ENCODE measurements at regions not wholly inside any gene's neighbourhood (a gene's known extent, or its start where the extent isn't known, plus 50 kb on each side); places are given as distances from the start of the nearest gene placed in this dataset.
A peak's percentile ranks its signal among the peaks of the same experiment; 100 is the strongest.

GRCh38 chr2:149768320-149768799 lies 180.8 kb upstream of the MMADHC start:
- CTCF ChIA-PET = no interaction called here
- intact Hi-C loops (cut with micrococcal nuclease; ENCODE audit: unreplicated experiment) (loop anchor here (5.0 kb wide), 1 partner anchor 171 kb away; no protein-coding TSS in a partner anchor), in situ Hi-C loops (cut with HindIII; ENCODE audit: low pct_unique_long_range_greater_than_20kb, low sequenced_read_pairs) (no loop called here)
- H3K27me3 ChIP-seq (ENCODE audit: control insufficient read depth, insufficient read depth, low read length) = no peaks in the 10 kb centered on the region
- DNase-seq (ENCODE audit: low read depth, low spot score) = no peak
- POLR2A ChIA-PET = no interaction called here
- H3K4me1 ChIP-seq (ENCODE audit: control insufficient read depth, insufficient read depth, low read length) = peaks cover 25% of the 10 kb centered on the region
- H3K9me3 ChIP-seq (ENCODE audit: control insufficient read depth, insufficient read depth, low read depth, low read length) = no peaks in the 10 kb centered on the region
- ATAC-seq = peak; percentile 87
- no TSS peak for BruUV-seq (replicated peaks)
- peak overlapping the region; percentile 88 for H3K27ac ChIP-seq (ENCODE audit: low read length)
- TF ChIP-seq TCF7L2 (IDR thresholded peaks at IDR 0.05; ENCODE audit: low read depth, low read length) (peak; percentile 92), SIN3A (IDR thresholded peaks at IDR 0.05; ENCODE audit: borderline replicate concordance, insufficient read depth, low read depth, low read length) (no peak), CTCF (IDR thresholded peaks at IDR 0.05) (no peak)
- no peak overlapping the region; a peak in 1 of 4 replicates for H3K4me3 ChIP-seq (ENCODE audit: low read depth in 2 of 2, low read length in 2 of 2)
- H3K36me3 ChIP-seq (ENCODE audit: control insufficient read depth, insufficient read depth, low read length) = no peaks in the 10 kb centered on the region

- Histone ChIP-seq H3K4me1 (ENCODE audit: control insufficient read depth, insufficient read depth, low read length) (peaks cover 25% of the 10 kb centered on the region), H3K27me3 (ENCODE audit: control insufficient read depth, insufficient read depth, low read length) (no peaks in the 10 kb centered on the region), H3K27ac (ENCODE audit: low read length) (peak overlapping the region; percentile 88), H3K36me3 (ENCODE audit: control insufficient read depth, insufficient read depth, low read length) (no peaks in the 10 kb centered on the region), H3K9me3 (ENCODE audit: control insufficient read depth, insufficient read depth, low read depth, low read length) (no peaks in the 10 kb centered on the region), H3K4me3 (ENCODE audit: low read depth in 2 of 2, low read length in 2 of 2) (no peak overlapping the region; a peak in 1 of 4 replicates)
- in situ Hi-C loops (cut with HindIII; ENCODE audit: low pct_unique_long_range_greater_than_20kb, low sequenced_read_pairs) (no loop called here), intact Hi-C loops (cut with micrococcal nuclease; ENCODE audit: unreplicated experiment) (loop anchor here (5.0 kb wide), 1 partner anchor 170 kb away; no protein-coding TSS in a partner anchor)
- ChIA-PET POLR2A (no interaction called here), CTCF (no interaction called here)
- DNase-seq (ENCODE audit: low read depth, low spot score) (no peak), ATAC-seq (0 out of 2 replicates have a peak, but pooled peaks have one; percentile 57)
- BruUV-seq (replicated peaks) = no TSS peak
- TF ChIP-seq REST (IDR thresholded peaks at IDR 0.05; ENCODE audit: insufficient read depth in 1 of 2, low read depth in 2 of 2, low read length in 1 of 2) = no peak
- no peak for TF ChIP-seq TCF7L2 (IDR thresholded peaks at IDR 0.05; ENCODE audit: low read depth, low read length)
- TF ChIP-seq POLR2AphosphoS5 (IDR thresholded peaks at IDR 0.05; ENCODE audit: low read depth, low read length) = no peak
- no peak for TF ChIP-seq CTCF (IDR thresholded peaks at IDR 0.05)
- no peak for TF ChIP-seq SIN3A (IDR thresholded peaks at IDR 0.05; ENCODE audit: borderline replicate concordance, insufficient read depth, low read depth, low read length)
Measured at GRCh38 chr2:149767516-149767974, 180.0 kb upstream of the MMADHC start.
